ENCODE measurements at regions not wholly inside any gene's neighbourhood (a gene's known extent, or its start where the extent isn't known, plus 50 kb on each side); places are given as distances from the start of the nearest gene placed in this dataset.
A peak's percentile ranks its signal among the peaks of the same experiment; 100 is the strongest.

DNA sequence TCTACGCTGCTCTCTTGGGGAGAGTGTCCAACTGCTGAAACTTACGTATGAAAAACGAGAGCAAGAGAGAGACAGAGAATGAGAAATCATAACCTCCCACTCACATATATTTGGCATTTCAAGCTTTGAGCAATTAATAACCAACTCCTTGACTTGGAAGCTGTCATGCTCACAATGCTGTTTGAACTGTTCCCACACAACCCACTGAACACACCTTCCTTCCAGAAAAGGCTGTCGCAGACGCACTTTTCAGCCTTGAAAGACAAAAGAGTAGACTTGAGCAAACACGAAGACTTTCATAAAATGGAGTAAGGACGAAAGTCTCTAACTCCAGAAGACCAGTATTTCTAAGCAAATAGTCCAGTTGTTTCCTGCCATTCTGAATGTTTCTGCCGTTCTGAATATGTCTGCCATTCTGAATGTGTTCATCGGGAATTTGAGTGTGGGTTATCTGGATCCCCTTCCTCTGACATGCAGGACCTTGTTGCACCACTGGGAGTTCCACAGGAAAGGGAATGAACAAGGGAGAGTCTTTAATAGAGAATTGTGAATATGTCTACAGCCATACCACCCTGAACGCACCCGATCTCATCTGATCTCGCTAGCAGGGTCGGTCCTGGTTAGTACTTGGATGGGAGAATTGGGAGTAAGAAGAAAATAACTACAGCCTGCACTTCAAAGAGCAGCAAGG is 86.2 kb upstream of the BARX2 start:
- TF ChIP-seq, protein P1, sequence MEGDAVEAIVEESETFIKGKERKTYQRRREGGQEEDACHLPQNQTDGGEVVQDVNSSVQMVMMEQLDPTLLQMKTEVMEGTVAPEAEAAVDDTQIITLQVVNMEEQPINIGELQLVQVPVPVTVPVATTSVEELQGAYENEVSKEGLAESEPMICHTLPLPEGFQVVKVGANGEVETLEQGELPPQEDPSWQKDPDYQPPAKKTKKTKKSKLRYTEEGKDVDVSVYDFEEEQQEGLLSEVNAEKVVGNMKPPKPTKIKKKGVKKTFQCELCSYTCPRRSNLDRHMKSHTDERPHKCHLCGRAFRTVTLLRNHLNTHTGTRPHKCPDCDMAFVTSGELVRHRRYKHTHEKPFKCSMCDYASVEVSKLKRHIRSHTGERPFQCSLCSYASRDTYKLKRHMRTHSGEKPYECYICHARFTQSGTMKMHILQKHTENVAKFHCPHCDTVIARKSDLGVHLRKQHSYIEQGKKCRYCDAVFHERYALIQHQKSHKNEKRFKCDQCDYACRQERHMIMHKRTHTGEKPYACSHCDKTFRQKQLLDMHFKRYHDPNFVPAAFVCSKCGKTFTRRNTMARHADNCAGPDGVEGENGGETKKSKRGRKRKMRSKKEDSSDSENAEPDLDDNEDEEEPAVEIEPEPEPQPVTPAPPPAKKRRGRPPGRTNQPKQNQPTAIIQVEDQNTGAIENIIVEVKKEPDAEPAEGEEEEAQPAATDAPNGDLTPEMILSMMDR (IDR thresholded peaks at IDR 0.05): peak; percentile 11; the same call in 1 of the 2 replicates
- TF ChIP-seq, protein P2, sequence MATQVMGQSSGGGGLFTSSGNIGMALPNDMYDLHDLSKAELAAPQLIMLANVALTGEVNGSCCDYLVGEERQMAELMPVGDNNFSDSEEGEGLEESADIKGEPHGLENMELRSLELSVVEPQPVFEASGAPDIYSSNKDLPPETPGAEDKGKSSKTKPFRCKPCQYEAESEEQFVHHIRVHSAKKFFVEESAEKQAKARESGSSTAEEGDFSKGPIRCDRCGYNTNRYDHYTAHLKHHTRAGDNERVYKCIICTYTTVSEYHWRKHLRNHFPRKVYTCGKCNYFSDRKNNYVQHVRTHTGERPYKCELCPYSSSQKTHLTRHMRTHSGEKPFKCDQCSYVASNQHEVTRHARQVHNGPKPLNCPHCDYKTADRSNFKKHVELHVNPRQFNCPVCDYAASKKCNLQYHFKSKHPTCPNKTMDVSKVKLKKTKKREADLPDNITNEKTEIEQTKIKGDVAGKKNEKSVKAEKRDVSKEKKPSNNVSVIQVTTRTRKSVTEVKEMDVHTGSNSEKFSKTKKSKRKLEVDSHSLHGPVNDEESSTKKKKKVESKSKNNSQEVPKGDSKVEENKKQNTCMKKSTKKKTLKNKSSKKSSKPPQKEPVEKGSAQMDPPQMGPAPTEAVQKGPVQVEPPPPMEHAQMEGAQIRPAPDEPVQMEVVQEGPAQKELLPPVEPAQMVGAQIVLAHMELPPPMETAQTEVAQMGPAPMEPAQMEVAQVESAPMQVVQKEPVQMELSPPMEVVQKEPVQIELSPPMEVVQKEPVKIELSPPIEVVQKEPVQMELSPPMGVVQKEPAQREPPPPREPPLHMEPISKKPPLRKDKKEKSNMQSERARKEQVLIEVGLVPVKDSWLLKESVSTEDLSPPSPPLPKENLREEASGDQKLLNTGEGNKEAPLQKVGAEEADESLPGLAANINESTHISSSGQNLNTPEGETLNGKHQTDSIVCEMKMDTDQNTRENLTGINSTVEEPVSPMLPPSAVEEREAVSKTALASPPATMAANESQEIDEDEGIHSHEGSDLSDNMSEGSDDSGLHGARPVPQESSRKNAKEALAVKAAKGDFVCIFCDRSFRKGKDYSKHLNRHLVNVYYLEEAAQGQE (IDR thresholded peaks at IDR 0.05; ENCODE audit: insufficient read depth in 1 of 2, low read depth in 2 of 2, low read length in 1 of 2): no peak
- no peak for TF ChIP-seq POLR2AphosphoS5 (IDR thresholded peaks at IDR 0.05; ENCODE audit: low read depth, low read length)
